NCI-H2196 treated with DMSO at 0.1 percent for 48 hours (cell line): ENCODE measurements at regions not wholly inside any gene's neighbourhood (a gene's known extent, or its start where the extent isn't known, plus 50 kb on each side); places are given as distances from the start of the nearest gene placed in this dataset.

Source experiments
- DNase-seq: peaks from one replicate; lab custom pipeline; 2025; ENCODE audit not compliant: unreplicated experiment; lab: John Stamatoyannopoulos, UW

DNA sequence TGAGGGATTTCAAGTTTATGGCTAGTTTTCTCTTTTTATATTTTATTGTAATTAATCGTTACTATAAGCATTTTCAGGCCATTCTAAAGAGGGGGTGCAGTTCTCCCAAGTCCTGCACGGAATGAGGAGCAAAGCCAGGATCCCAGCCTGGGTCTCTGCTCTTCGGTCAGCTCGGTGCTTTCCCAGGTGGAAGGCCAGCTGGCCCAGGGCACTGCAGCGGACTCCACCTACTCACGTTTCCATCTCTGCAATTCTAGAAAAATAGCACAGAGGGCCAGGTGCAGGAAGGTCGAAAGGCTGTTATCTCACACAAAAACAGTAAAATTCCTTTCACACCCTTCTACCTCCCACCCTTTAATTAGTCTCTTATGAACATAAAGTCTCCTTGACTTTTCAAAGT is 59.5 kb upstream of the HES1 start:
- DNase-seq: no peak

DNA sequence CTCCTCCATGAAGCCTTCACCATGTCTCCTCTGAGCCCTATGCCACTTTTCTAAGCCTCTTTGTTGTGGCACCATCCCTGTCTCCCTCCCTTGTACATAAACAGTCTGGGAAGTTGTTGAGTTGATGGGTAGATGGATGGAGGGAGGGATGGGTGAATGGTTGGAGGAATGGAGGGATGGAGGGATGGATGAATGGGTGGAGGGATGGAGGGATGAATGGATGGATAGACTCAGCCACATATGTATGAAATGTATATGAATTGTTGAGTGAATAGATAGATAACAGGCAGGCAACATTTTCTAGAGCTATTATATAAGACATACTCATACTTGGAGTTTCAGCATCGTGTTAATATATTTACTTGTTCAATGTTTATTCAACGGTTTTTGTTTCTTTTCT is 58.3 kb upstream of the HES1 start:
- DNase-seq: no peak

DNA sequence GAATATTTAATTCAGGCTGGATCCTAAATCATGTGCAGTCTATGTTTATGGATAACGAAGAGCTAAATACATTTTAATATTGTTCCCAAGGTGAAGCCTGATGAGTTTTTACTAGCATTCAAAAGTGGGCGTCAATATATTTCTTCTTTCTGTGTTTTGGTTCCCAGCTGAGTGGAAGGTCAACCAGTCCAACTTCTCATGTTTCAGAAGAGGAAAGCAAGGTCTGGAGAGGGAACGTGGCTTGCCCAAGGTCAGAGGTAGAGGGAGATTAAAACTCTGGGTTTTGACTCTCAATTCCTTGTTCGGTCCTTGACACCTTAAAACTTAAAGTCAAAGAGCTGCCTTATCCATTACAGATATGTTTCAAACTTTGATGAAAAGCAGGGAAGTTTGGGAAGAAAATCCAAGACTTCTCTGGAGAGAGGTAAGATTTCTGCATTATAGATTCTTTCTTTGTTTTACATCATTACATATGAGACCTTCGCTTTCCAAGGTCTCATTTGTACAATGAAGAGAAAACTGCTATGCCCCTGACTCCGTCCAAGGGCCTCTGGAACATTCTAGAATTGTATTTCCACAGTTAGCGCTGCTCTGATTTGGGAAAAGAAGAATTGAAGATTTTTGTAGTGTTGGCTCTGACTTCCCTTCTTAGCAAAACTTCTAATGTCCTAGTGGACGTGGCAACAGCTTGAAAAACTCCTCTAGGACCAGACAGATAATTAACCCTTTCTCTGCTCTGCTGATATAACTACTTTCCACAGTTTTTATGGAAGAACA is 57.7 kb upstream of the HES1 start:
- DNase-seq: no peak

DNA sequence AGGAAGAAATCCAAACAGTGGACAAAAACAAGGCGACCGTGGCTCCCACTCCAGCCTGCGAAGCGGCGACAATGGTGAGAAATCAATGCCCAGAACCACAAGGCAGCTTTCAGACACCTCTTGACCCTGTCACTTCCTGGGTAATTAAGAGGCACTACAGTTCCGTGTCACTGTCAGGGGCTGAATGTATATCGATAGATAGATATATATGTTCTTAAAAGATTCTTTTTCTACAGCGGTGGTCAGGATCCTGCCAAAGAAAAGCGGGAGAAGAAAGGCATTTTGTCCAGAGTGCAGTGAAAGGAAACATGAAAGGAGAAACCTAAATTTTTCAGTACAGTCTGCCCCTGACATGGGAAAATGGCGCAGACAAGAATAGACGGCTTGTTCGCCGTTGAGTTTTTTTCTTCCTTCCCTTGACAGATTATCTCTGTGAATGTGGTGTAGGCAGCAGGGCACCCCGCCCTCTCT is 56.2 kb upstream of the HES1 start:
- no peak for DNase-seq

DNA sequence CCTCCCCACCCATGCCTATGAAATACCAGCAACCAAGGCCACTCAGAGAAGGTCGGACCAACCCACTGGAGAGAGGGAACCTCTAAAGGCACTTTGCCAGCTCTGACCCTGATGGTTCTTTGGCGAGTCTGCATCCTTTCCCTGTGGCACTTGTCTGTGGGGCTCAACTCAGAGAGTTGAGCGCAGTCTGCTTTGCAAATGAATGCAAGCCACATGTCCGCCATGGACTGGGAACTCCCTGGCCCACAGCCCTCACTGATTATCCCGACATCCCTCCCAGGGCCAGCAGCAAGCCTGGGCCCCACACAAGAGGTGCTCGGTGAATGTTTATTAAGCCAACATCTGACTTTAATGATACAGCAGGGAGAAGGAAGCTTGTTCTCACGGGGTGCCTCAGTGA is 55.5 kb upstream of the HES1 start:
- no peak for DNase-seq

DNA sequence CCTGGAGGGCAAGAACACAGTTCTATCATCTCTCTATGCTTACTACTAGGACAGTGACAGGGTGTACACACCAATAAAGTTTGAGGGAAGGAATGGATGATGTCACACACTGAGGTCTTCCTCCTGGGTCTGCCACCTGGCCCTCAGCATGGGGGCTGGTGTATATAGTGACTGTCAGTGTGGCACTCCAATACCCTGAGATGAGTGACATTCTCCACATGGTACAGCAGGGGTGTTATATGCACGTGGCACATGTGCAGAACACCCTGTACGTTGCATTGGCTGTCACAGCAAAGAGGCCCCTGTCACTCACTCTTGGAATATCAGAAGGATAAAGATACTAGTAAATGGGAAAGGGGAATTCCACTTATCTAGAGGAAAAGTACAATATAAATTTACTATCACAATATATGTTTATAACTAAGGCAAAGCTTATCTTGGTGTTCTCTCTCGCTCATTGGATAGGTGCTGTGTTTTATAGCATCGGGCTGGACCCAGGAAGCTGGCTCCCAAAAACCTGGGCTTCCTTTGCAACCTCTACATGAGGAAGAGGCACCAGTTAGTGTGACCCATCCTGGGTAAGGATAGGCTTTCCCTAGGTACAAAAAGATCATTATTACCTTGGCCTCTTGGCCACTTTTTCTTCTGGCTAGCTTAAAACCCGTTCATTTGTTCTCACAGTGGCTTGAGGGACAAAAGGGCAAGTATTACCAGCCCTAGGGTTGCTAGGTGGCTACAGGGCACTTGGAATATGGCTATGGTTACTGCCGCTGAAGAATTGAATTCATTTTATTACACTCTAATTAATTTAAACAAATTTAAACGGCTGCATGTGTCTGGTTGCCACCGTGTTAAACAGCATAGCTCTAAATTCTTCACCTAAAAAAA is 54.8 kb upstream of the HES1 start:
- DNase-seq: no peak

DNA sequence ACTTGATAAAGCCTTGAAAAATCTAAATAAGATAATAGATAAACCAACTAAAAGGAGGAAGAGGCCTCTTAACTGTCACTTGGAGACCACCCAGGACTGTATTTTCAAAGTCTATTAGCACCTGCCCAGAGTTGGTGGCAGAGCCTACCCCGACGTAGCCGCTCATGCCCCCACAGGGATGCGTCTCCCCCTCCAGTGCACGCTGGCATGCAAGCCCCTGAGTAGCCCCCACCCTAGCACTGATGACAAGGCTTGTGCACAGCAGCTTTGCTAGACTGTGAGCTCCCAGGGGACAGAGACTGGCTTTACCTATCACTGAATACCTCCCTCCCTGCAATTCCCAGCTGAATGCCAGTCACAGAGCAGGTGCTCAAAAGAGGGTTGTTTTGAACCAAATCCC is 54.1 kb upstream of the HES1 start:
- no peak for DNase-seq

DNA sequence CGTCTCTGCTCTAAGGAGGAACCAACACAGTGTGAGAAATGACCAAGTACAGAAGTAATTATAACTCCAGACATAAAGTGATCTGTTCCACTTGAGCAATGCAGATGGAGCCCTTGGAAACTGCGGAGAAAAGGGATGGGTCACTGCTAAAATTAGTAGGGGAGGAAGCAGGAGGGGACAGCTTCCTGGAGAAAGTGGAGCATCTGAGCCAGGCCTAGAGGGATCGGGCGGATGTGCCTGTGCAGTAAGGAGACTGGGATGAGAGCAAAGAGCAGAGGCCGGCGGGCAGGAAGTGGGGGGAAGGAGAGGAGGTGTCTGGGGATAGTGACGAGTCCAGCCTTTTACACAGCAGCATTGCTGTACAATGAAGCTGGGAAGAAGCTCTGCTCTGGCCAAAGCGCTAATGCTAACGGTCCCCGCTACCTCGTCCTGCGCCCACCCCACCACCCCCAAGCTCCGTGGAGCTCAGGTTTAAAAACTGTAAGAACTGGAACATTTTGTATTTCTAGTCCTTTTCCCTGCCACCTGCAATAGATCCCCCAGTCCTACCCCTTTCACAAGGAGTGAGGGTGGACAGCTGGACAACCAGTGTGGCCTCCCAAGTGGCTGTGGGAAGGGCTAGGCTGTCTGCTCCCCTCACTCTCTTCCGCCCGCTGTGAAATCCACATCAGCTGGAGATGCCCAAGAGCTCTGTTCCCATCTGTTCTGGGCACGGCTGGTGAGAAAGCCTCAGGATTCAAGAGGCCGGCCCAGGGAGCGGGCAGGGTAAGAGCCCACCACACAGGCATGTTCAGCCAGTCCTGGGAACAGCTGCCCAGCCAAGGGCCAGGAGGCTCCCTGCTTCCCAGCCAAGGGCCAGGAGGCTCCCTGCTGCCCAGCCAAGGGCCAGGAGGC is 53.0 kb upstream of the HES1 start:
- no peak for DNase-seq

DNA sequence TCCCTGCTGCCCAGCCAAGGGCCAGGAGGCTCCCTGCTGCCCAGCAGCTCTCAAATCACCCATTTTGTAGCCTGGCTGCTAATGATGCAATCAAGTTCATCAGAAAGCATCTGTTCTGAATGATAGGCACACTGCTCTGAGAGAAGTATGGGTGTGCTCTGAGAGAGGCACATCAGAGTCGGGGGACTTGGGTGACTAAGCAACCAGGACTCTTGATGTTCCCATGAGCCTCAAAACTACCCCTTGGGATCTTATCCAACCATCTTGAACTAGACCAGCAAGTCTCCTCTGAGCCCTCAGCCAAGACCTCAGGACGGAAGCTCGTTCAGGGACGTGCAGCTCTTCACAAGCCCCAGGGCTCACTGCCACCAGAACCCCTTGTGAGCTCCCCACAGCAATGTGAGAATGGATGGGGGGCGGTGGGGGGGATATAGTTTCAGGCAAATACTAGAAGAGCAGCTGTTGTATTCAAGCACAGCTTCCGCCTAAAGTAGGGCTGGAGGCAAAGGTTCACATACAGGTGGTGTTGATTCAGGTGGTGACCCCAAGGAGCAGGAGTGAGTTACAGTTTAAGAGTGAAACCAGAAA is 52.2 kb upstream of the HES1 start:
- DNase-seq: no peak

DNA sequence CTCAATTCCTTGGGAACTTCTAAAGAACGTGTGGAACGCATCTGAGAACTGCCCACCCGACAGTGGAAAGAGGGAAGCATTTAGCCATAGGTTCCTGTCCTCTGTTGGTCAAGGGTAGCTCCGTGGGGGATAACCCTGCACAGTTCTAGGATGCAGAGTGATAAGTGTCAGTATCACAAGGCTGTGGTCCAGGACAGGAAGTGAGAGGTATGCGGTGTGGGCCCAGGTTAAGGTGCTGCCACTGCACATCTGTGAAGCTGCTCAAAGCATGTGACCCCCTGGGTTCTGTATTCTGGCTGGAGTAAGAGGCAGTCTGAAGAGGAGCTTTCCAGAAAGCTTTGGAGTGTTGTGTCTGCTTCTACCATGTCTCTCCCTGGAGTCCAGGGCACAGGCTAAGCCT is 51.7 kb upstream of the HES1 start:
- no peak for DNase-seq
